RWPE2 (cell line): ENCODE measurements at regions not wholly inside any gene's neighbourhood (a gene's known extent, or its start where the extent isn't known, plus 50 kb on each side); places are given as distances from the start of the nearest gene placed in this dataset.

Experiments used
- ATAC-seq: fragments of 200-7000 bp; cut with Tn5 transposase; 3 replicates; pipeline ENCODE4 v1.9.1; 2021; ENCODE audit warnings: low read depth
- DNase-seq: peaks from one replicate; pipeline ENCODE4 v3.0.0-alpha.2; 2020; ENCODE audit warnings: low spot score
- H3K27ac ChIP-seq: fragments of 450-650 bp; 2 replicates; pipeline ENCODE4 v1.5.1; 2017; ENCODE audit warnings: mild to moderate bottlenecking; ENCODE audit not compliant: poor library complexity, severe bottlenecking
- H3K27me3 ChIP-seq: fragments of 250-450 bp; sonication (Bioruptor Pico); 2 replicates; pipeline ENCODE4 v1.5.1; 2021; ENCODE audit warnings: mild to moderate bottlenecking, moderate library complexity; ENCODE audit not compliant: insufficient read depth, poor library complexity, severe bottlenecking
- H3K36me3 ChIP-seq: fragments of 250-450 bp; sonication (Bioruptor Pico); 2 replicates; pipeline ENCODE4 v1.5.1; 2020; ENCODE audit warnings: low read depth, mild to moderate bottlenecking, moderate library complexity
- H3K4me1 ChIP-seq: fragments of 250-450 bp; sonication (Bioruptor Pico); 2 replicates; pipeline ENCODE4 v1.5.1; 2021; ENCODE audit warnings: mild to moderate bottlenecking, moderate library complexity; ENCODE audit not compliant: insufficient read depth, poor library complexity, severe bottlenecking
- H3K4me3 ChIP-seq: fragments of 250-450 bp; sonication (Bioruptor Pico); 2 replicates; pipeline ENCODE4 v1.5.1; 2021; ENCODE audit warnings: mild to moderate bottlenecking, moderate library complexity; ENCODE audit not compliant: severe bottlenecking
- H3K9me3 ChIP-seq: fragments of 250-450 bp; sonication (Bioruptor Pico); 2 replicates; pipeline ENCODE4 v1.5.1; 2021; ENCODE audit warnings: mild to moderate bottlenecking, moderate library complexity; ENCODE audit not compliant: severe bottlenecking
- TF ChIP-seq, protein P1 (sequence below): fragments of 450-650 bp; IDR thresholded peaks from one replicate; pipeline ENCODE4 v1.5.1; 2017; ENCODE audit warnings: mild to moderate bottlenecking, moderate library complexity; ENCODE audit not compliant: poor library complexity, severe bottlenecking

- H3K36me3 ChIP-seq = no peaks in the 10 kb centered on the region
- H3K27ac ChIP-seq = no peak overlapping the region
- TF ChIP-seq, protein P1, sequence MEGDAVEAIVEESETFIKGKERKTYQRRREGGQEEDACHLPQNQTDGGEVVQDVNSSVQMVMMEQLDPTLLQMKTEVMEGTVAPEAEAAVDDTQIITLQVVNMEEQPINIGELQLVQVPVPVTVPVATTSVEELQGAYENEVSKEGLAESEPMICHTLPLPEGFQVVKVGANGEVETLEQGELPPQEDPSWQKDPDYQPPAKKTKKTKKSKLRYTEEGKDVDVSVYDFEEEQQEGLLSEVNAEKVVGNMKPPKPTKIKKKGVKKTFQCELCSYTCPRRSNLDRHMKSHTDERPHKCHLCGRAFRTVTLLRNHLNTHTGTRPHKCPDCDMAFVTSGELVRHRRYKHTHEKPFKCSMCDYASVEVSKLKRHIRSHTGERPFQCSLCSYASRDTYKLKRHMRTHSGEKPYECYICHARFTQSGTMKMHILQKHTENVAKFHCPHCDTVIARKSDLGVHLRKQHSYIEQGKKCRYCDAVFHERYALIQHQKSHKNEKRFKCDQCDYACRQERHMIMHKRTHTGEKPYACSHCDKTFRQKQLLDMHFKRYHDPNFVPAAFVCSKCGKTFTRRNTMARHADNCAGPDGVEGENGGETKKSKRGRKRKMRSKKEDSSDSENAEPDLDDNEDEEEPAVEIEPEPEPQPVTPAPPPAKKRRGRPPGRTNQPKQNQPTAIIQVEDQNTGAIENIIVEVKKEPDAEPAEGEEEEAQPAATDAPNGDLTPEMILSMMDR = no peak
- no peak overlapping the region for H3K4me3 ChIP-seq
- ATAC-seq (no peak), DNase-seq (no peak)
- H3K27me3 ChIP-seq = no peaks in the 10 kb centered on the region
- H3K9me3 ChIP-seq = no peaks in the 10 kb centered on the region
- H3K4me1 ChIP-seq = no peaks in the 10 kb centered on the region
Observed at GRCh38 chr5:97628031-97628430, 445.0 kb upstream of the RIOK2 start.

DNA sequence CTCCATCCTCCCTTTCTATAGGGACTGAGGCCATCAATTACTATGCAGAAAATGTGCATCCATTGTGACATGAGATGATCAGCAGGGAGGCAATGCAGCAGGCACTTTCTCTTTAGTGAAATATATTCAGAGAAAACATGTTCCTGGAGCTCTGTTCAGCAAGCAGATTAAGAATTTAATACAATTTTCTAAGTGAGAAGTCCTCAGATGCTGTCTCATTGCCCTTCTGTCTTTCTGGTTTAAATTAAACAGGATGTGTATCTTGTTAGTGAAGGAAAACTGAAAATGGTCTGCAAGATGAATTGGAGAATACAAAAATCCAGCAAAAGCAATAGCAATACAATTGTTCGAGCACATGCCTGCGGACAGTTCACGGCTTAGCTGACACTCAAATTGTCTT lies 445.8 kb upstream of the RIOK2 start:
- Histone ChIP-seq H3K4me1 (no peaks in the 10 kb centered on the region), H3K4me3 (no peak overlapping the region), H3K27ac (no peak overlapping the region), H3K9me3 (no peaks in the 10 kb centered on the region), H3K27me3 (no peaks in the 10 kb centered on the region), H3K36me3 (no peaks in the 10 kb centered on the region)
- ATAC-seq (no peak), DNase-seq (no peak)
- TF ChIP-seq, protein P1 = no peak

DNA sequence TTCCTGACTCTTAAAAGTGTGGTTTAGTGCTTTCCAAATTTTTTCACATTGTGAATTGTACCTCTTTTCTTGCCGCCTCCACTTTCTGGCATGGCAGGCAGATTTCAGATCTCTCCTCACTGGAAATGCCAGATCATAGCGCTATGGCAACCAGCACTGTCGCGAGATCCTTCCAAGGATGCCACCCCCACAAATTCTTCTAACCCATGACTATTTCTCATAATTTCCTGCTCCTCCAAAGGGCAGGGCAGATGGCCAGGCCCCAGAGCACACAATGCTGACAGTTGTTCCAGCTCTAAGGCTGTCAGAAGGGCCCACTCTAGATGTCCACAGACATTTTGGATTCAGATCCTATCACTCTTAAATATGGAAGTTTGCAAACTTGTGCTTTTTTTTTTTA lies 446.2 kb upstream of the RIOK2 start:
- ATAC-seq = no peak
- H3K4me1 ChIP-seq = no peaks in the 10 kb centered on the region
- no peak overlapping the region for H3K4me3 ChIP-seq
- no peaks in the 10 kb centered on the region for H3K36me3 ChIP-seq
- H3K9me3 ChIP-seq = no peaks in the 10 kb centered on the region
- H3K27ac ChIP-seq = no peak overlapping the region
- TF ChIP-seq, protein P1 = no peak
- no peak for DNase-seq
- no peaks in the 10 kb centered on the region for H3K27me3 ChIP-seq

GRCh38 chr5:97635553-97635952 lies 452.5 kb upstream of the RIOK2 start:
- H3K4me1 ChIP-seq = no peaks in the 10 kb centered on the region
- H3K4me3 ChIP-seq = no peak overlapping the region
- H3K27me3 ChIP-seq = no peaks in the 10 kb centered on the region
- ATAC-seq (no peak), DNase-seq (no peak)
- TF ChIP-seq, protein P1 = no peak
- no peaks in the 10 kb centered on the region for H3K36me3 ChIP-seq
- H3K27ac ChIP-seq = no peak overlapping the region
- H3K9me3 ChIP-seq = no peaks in the 10 kb centered on the region

- Histone ChIP-seq H3K36me3 (no peaks in the 10 kb centered on the region), H3K4me3 (no peak overlapping the region), H3K9me3 (no peaks in the 10 kb centered on the region), H3K27me3 (no peaks in the 10 kb centered on the region), H3K4me1 (no peaks in the 10 kb centered on the region), H3K27ac (no peak overlapping the region)
- DNase-seq (no peak), ATAC-seq (no peak)
- TF ChIP-seq, protein P1 = no peak
Observed at GRCh38 chr5:97636766-97637165, 453.7 kb upstream of the RIOK2 start.
